OCI-LY7 (cell line): ENCODE measurements at regions not wholly inside any gene's neighbourhood (a gene's known extent, or its start where the extent isn't known, plus 50 kb on each side); places are given as distances from the start of the nearest gene placed in this dataset.
"Not testable (repeated sequence)": the region's sequence is repeated elsewhere in the genome, so short reads cannot be mapped to it uniquely, and the experiment has no call there.

Experiments
- BruUV-seq: library from RNA; stranded (reverse); fragments of 400-500 nt; replicated peaks from 2 replicates; lab custom pipeline; 2021; lab: Mats Ljungman, UMichigan
- CTCF ChIA-PET: fragments of 300-600 bp; sonication (Branson Sonifier 250); formaldehyde crosslinking; loops from one replicate; lab custom pipeline; 2022; ENCODE audit warnings: antibody characterized with exemption; ENCODE audit not compliant: unreplicated experiment; lab: Charles Lee
- POLR2A ChIA-PET: fragments of 300-600 bp; sonication (Branson Sonifier 250); formaldehyde crosslinking; loops from one replicate; lab custom pipeline; 2022; ENCODE audit warnings: antibody characterized with exemption; lab: Charles Lee
- DNase-seq: peaks from one replicate; pipeline ENCODE4 v3.0.0-alpha.2; 2015; ENCODE audit warnings: low spot score
- H2AFZ ChIP-seq: fragments of 200-600 bp; sonication (generic), shearing (Covaris generic); 2 replicates; pipeline ENCODE4 v1.6.1; 2014; ENCODE audit warnings: mild to moderate bottlenecking, antibody characterized with exemption, low read length, moderate library complexity
- H3K27ac ChIP-seq: fragments of 200-600 bp; sonication (generic); 2 replicates; pipeline ENCODE4 v1.5.1; 2014; ENCODE audit warnings: mixed run types, low read depth, mild to moderate bottlenecking, moderate library complexity, low read length, inconsistent platforms; ENCODE audit not compliant: poor library complexity, severe bottlenecking
- H3K36me3 ChIP-seq: fragments of 200-600 bp; sonication (generic); 2 replicates; pipeline ENCODE4 v1.6.1; 2014; ENCODE audit warnings: mild to moderate bottlenecking, antibody characterized with exemption, low read length, moderate library complexity, mixed read lengths; ENCODE audit not compliant: insufficient read depth
- H3K4me1 ChIP-seq: fragments of 200-600 bp; sonication (generic); 2 replicates; pipeline ENCODE4 v1.5.1; 2014; ENCODE audit warnings: mild to moderate bottlenecking, low read length; ENCODE audit not compliant: insufficient read depth, poor library complexity, severe bottlenecking
- H3K4me2 ChIP-seq: fragments of 200-600 bp; sonication (generic); 2 replicates; pipeline ENCODE4 v1.6.1; 2014; ENCODE audit warnings: mild to moderate bottlenecking, low read length
- H3K4me3 ChIP-seq: fragments of 200-600 bp; sonication (generic); 2 replicates; pipeline ENCODE4 v1.5.1; 2014; ENCODE audit warnings: mild to moderate bottlenecking, low read depth, low read length; ENCODE audit not compliant: poor library complexity, severe bottlenecking
- H3K79me2 ChIP-seq: fragments of 200-600 bp; sonication (generic); 2 replicates; pipeline ENCODE4 v1.6.1; 2016; ENCODE audit warnings: low read depth, mild to moderate bottlenecking, low read length, moderate library complexity, mixed read lengths; ENCODE audit not compliant: insufficient read depth
- H3K9me2 ChIP-seq: fragments of 200-600 bp; sonication (generic); 2 replicates; pipeline ENCODE4 v1.6.1; 2016; ENCODE audit warnings: mild to moderate bottlenecking, low read length, mixed read lengths; ENCODE audit not compliant: insufficient read depth
- H3K9me3 ChIP-seq: fragments of 200-600 bp; sonication (generic); 2 replicates; pipeline ENCODE4 v1.6.1; 2014; ENCODE audit warnings: mild to moderate bottlenecking, mixed run types, low read length, mixed read lengths
- H4K20me1 ChIP-seq: fragments of 200-600 bp; sonication (generic); 2 replicates; pipeline ENCODE4 v1.6.1; 2014; ENCODE audit warnings: mild to moderate bottlenecking, antibody characterized with exemption, low read length, moderate library complexity, mixed read lengths; ENCODE audit not compliant: insufficient read depth
- CTCF ChIP-seq: fragments of 200-600 bp; sonication (generic); conservative IDR thresholded peaks from 2 replicates; pipeline ENCODE4 v1.5.1; 2014; ENCODE audit warnings: mild to moderate bottlenecking, antibody characterized with exemption, low read length, moderate library complexity, mixed read lengths
- EZH2phosphoT487 ChIP-seq: fragments of 200-600 bp; sonication (generic); IDR thresholded peaks from 2 replicates; pipeline ENCODE4 v1.6.1; 2018; ENCODE audit warnings: low read depth, borderline replicate concordance, mild to moderate bottlenecking, mixed run types, antibody characterized with exemption, low read length, moderate library complexity, mixed read lengths
- intact Hi-C: fragments of 100-400 bp; cut with micrococcal nuclease; formaldehyde crosslinking; loops from one replicate; pipeline ENCODE4 v1.10.0; 2022; ENCODE audit not compliant: unreplicated experiment

GRCh38 chr4:37747772-37748330 lies 61.7 kb upstream of the RELL1 start:
- intact Hi-C loops = loop anchor here (2.0 kb wide), 1 partner anchor 61 kb away; the partner anchor contains the start of gene RELL1
- POLR2A ChIA-PET = interaction anchor here (0.9 to 1.0 kb wide), 2 partner anchors 13 to 58 kb away, joined by 3 to 4 read pairs; no protein-coding TSS in a partner anchor

GRCh38 chr4:37746852-37747251 lies 60.7 kb upstream of the RELL1 start:
- CTCF ChIA-PET, H3K36me3 ChIP-seq, H3K9me3 ChIP-seq, intact Hi-C loops, DNase-seq, BruUV-seq, H3K9me2 ChIP-seq, H2AFZ ChIP-seq, H4K20me1 ChIP-seq, H3K4me2 ChIP-seq, POLR2A ChIA-PET, H3K27ac ChIP-seq, H3K4me3 ChIP-seq, H3K79me2 ChIP-seq: not testable (repeated sequence)
- peaks cover 24% of the 10 kb centered on the region for H3K4me1 ChIP-seq

More at GRCh38 chr4:37747772-37748330, 61.7 kb upstream of the RELL1 start:
- no peaks in the 10 kb centered on the region for H4K20me1 ChIP-seq
- peak overlapping the region; percentile 28; the same call in 1 of the 2 replicates for H3K4me2 ChIP-seq
- peaks cover 24% of the 10 kb centered on the region for H3K4me1 ChIP-seq
- H3K27ac ChIP-seq = peak overlapping the region; percentile 30
- no peak for DNase-seq
- no peaks in the 10 kb centered on the region for H3K79me2 ChIP-seq
- H3K9me3 ChIP-seq = no peaks in the 10 kb centered on the region; the same call in 1 of the 2 replicates
- no peaks in the 10 kb centered on the region for H3K9me2 ChIP-seq
- TF ChIP-seq EZH2phosphoT487 = no peak
- no peak for TF ChIP-seq CTCF
- BruUV-seq = no TSS peak
- no peaks in the 10 kb centered on the region; the same call in 1 of the 2 replicates for H3K36me3 ChIP-seq
- CTCF ChIA-PET = no interaction called here
- H2AFZ ChIP-seq = peak overlapping the region; percentile 40; the same call in 1 of the 2 replicates
- no peak overlapping the region for H3K4me3 ChIP-seq

- ChIA-PET CTCF (no interaction called here), POLR2A (no interaction called here)
- no peak for DNase-seq
- no peaks in the 10 kb centered on the region; the same call in 1 of the 2 replicates for H3K36me3 ChIP-seq
- H3K4me3 ChIP-seq = no peak overlapping the region
- H3K27ac ChIP-seq = no peak overlapping the region
- no peak for TF ChIP-seq EZH2phosphoT487
- no peak for TF ChIP-seq CTCF
- no TSS peak for BruUV-seq
- H2AFZ ChIP-seq = no peak overlapping the region
- H4K20me1 ChIP-seq = no peaks in the 10 kb centered on the region
- no peak overlapping the region for H3K4me2 ChIP-seq
- intact Hi-C loops = no loop called here
- no peaks in the 10 kb centered on the region for H3K9me2 ChIP-seq
- peaks cover 24% of the 10 kb centered on the region for H3K4me1 ChIP-seq
- H3K79me2 ChIP-seq = no peaks in the 10 kb centered on the region
- no peaks in the 10 kb centered on the region; the same call in 1 of the 2 replicates for H3K9me3 ChIP-seq
Measured at GRCh38 chr4:37745946-37746345, 59.8 kb upstream of the RELL1 start.
